Glutamatergic neuron (in vitro differentiated cells): ENCODE measurements at regions not wholly inside any gene's neighbourhood (a gene's known extent, or its start where the extent isn't known, plus 50 kb on each side); places are given as distances from the start of the nearest gene placed in this dataset.

ENCODE experiments used
- DNase-seq: peaks from one replicate; pipeline ENCODE4 v3.0.0; 2022
- H3K27ac Mint-ChIP-seq: one replicate; pipeline ENCODE4 v1.8.0; 2020; ENCODE audit warnings: mild to moderate bottlenecking, mixed read lengths, inconsistent platforms; ENCODE audit not compliant: unreplicated experiment
- H3K27me3 Mint-ChIP-seq: one replicate; pipeline ENCODE4 v1.8.0; 2020; ENCODE audit warnings: mild to moderate bottlenecking, moderate library complexity, mixed read lengths, inconsistent platforms; ENCODE audit not compliant: unreplicated experiment
- H3K36me3 Mint-ChIP-seq: one replicate; pipeline ENCODE4 v1.8.0; 2020; ENCODE audit warnings: mild to moderate bottlenecking, mixed read lengths, inconsistent platforms; ENCODE audit not compliant: unreplicated experiment
- H3K4me1 Mint-ChIP-seq: one replicate; pipeline ENCODE4 v1.8.0; 2020; ENCODE audit warnings: mild to moderate bottlenecking, low read depth, mixed read lengths, inconsistent platforms; ENCODE audit not compliant: unreplicated experiment
- H3K4me3 Mint-ChIP-seq: one replicate; pipeline ENCODE4 v1.8.0; 2020; ENCODE audit warnings: mild to moderate bottlenecking, mixed read lengths, inconsistent platforms; ENCODE audit not compliant: unreplicated experiment
- H3K9me3 Mint-ChIP-seq: one replicate; pipeline ENCODE4 v1.8.0; 2020; ENCODE audit warnings: mild to moderate bottlenecking, moderate library complexity, mixed read lengths, inconsistent platforms; ENCODE audit not compliant: unreplicated experiment
- CTCF ChIP-seq: fragments of 200-600 bp; sonication (generic); IDR thresholded peaks from one replicate; pipeline ENCODE4 v1.5.0; 2021; ENCODE audit not compliant: partially characterized antibody, unreplicated experiment

GRCh38 chr3:178083906-178084866 lies 452.1 kb upstream of the KCNMB2 start:
- no peaks in the 10 kb centered on the region for H3K36me3 Mint-ChIP-seq
- peaks cover 2% of the 10 kb centered on the region for H3K27me3 Mint-ChIP-seq
- H3K4me1 Mint-ChIP-seq, result peaks cover 28% of the 10 kb centered on the region
- H3K27ac Mint-ChIP-seq, result peak overlapping the region; percentile 89
- TF ChIP-seq CTCF, result peak; percentile 64
- DNase-seq, result no peak
- peaks cover 1% of the 10 kb centered on the region for H3K9me3 Mint-ChIP-seq
- H3K4me3 Mint-ChIP-seq, result peak overlapping the region; percentile 76

- Mint-ChIP-seq H3K4me1 (peaks cover 28% of the 10 kb centered on the region), H3K36me3 (no peaks in the 10 kb centered on the region), H3K27ac (peak overlapping the region; percentile 89), H3K9me3 (peaks cover 1% of the 10 kb centered on the region), H3K27me3 (peaks cover 2% of the 10 kb centered on the region), H3K4me3 (peak overlapping the region; percentile 76)
- peak; percentile 81 for DNase-seq
- TF ChIP-seq CTCF, result no peak
Measured at GRCh38 chr3:178084938-178085816, 451.1 kb upstream of the KCNMB2 start.

GRCh38 chr3:178085817-178086123 lies 450.5 kb upstream of the KCNMB2 start:
- Mint-ChIP-seq H3K9me3 (peaks cover 1% of the 10 kb centered on the region), H3K4me1 (peaks cover 28% of the 10 kb centered on the region)

GRCh38 chr3:178086144-178086825 lies 450.0 kb upstream of the KCNMB2 start:
- H3K36me3 Mint-ChIP-seq, result no peaks in the 10 kb centered on the region
- H3K9me3 Mint-ChIP-seq, result peaks cover under 1% of the 10 kb centered on the region
- TF ChIP-seq CTCF, result no peak
- DNase-seq, result no peak
- H3K27ac Mint-ChIP-seq, result peak overlapping the region; percentile 89
- H3K27me3 Mint-ChIP-seq, result peaks cover 2% of the 10 kb centered on the region
- H3K4me3 Mint-ChIP-seq, result no peak overlapping the region
- peaks cover 28% of the 10 kb centered on the region for H3K4me1 Mint-ChIP-seq

More at GRCh38 chr3:178085817-178086123, 450.5 kb upstream of the KCNMB2 start:
- Mint-ChIP-seq H3K4me3 (no peak overlapping the region), H3K36me3 (no peaks in the 10 kb centered on the region), H3K27me3 (peaks cover 2% of the 10 kb centered on the region), H3K27ac (peak overlapping the region; percentile 89)
- no peak for DNase-seq
- TF ChIP-seq CTCF, result no peak
